GM23338 (cell line): ENCODE measurements at regions not wholly inside any gene's neighbourhood (a gene's known extent, or its start where the extent isn't known, plus 50 kb on each side); places are given as distances from the start of the nearest gene placed in this dataset.

Experiments
- EZH2 ChIP-seq: fragments of 200-600 bp; sonication (generic); IDR thresholded peaks from one replicate; pipeline ENCODE4 v1.8.0; 2017; ENCODE audit warnings: antibody characterized with exemption, mild to moderate bottlenecking, low read depth; ENCODE audit not compliant: unreplicated experiment
- EZH2phosphoT487 ChIP-seq: fragments of 200-600 bp; sonication (generic); IDR thresholded peaks from one replicate; pipeline ENCODE4 v1.8.1; 2018; ENCODE audit warnings: antibody characterized with exemption; ENCODE audit not compliant: unreplicated experiment
- JUNB ChIP-seq: IDR thresholded peaks from one replicate; pipeline ENCODE4 v1.6.1; 2016; ENCODE audit warnings: antibody characterized with exemption; ENCODE audit not compliant: unreplicated experiment
- POLR2AphosphoS5 ChIP-seq: IDR thresholded peaks from 2 replicates; pipeline ENCODE4 v1.6.1; 2016; ENCODE audit warnings: antibody characterized with exemption, low read depth
- TF ChIP-seq, protein P1 (sequence below), 2 experiments: fragments of 200-600 bp in 1 of 2; sonication (generic) in 1 of 2; conservative IDR thresholded peaks; 2 replicates each; pipeline versions ENCODE4 v1.5.1 to v1.6.1; 2016 to 2017; ENCODE audit warnings: antibody characterized with exemption in 2 of 2, low read depth in 2 of 2, mild to moderate bottlenecking in 2 of 2, moderate library complexity in 1 of 2
- TF ChIP-seq, protein P2 (sequence below): fragments of 250-450 bp; sonication (Bioruptor Pico); IDR thresholded peaks from 2 replicates; pipeline ENCODE4 v1.5.0; 2020; ENCODE audit warnings: mild to moderate bottlenecking, moderate library complexity
- TF ChIP-seq, protein P3 (sequence below): IDR thresholded peaks from 2 replicates; pipeline ENCODE4 v1.6.1; 2016; ENCODE audit warnings: antibody characterized with exemption

DNA sequence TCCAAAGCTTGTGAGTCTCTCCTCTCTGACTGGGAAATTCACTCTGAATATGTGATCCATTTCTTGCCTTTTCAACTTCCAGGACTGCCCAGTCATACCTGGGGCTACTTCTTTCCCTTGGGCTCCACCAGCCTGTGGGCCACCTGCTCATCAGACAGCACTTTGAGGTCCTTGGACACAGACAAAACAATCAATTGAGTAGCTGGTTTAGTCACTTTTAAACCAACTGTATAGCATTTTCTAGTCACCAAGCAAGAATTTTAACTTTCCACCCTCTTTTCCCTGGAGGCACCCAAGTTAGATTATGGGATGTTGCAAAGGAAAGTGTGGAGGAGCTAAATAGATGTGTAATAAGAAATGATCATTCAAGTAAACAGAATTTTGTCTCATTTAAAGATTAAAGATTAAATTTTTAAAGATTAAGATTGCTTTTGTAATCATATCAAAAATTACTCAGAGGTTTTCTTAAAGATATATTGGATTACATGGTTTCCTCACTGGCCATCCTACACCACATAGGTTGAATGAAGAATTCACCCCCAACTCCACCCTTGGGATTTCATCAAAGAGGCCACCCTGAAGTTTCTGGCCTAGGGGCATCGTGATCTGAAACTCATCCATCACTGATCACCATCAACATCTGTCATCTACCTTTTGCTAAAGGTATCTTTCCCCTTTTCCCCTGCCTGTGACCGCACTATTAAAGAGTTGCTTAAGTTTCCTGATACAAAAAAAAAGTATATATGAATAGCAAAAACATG, 219.2 kb upstream of the NR5A2 start:
- no peak for TF ChIP-seq POLR2AphosphoS5
- TF ChIP-seq, protein P1, sequence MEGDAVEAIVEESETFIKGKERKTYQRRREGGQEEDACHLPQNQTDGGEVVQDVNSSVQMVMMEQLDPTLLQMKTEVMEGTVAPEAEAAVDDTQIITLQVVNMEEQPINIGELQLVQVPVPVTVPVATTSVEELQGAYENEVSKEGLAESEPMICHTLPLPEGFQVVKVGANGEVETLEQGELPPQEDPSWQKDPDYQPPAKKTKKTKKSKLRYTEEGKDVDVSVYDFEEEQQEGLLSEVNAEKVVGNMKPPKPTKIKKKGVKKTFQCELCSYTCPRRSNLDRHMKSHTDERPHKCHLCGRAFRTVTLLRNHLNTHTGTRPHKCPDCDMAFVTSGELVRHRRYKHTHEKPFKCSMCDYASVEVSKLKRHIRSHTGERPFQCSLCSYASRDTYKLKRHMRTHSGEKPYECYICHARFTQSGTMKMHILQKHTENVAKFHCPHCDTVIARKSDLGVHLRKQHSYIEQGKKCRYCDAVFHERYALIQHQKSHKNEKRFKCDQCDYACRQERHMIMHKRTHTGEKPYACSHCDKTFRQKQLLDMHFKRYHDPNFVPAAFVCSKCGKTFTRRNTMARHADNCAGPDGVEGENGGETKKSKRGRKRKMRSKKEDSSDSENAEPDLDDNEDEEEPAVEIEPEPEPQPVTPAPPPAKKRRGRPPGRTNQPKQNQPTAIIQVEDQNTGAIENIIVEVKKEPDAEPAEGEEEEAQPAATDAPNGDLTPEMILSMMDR (conservative IDR thresholded peaks at IDR 0.05; ENCODE audit: low read depth in 2 of 2), result no peak
- TF ChIP-seq, protein P2, sequence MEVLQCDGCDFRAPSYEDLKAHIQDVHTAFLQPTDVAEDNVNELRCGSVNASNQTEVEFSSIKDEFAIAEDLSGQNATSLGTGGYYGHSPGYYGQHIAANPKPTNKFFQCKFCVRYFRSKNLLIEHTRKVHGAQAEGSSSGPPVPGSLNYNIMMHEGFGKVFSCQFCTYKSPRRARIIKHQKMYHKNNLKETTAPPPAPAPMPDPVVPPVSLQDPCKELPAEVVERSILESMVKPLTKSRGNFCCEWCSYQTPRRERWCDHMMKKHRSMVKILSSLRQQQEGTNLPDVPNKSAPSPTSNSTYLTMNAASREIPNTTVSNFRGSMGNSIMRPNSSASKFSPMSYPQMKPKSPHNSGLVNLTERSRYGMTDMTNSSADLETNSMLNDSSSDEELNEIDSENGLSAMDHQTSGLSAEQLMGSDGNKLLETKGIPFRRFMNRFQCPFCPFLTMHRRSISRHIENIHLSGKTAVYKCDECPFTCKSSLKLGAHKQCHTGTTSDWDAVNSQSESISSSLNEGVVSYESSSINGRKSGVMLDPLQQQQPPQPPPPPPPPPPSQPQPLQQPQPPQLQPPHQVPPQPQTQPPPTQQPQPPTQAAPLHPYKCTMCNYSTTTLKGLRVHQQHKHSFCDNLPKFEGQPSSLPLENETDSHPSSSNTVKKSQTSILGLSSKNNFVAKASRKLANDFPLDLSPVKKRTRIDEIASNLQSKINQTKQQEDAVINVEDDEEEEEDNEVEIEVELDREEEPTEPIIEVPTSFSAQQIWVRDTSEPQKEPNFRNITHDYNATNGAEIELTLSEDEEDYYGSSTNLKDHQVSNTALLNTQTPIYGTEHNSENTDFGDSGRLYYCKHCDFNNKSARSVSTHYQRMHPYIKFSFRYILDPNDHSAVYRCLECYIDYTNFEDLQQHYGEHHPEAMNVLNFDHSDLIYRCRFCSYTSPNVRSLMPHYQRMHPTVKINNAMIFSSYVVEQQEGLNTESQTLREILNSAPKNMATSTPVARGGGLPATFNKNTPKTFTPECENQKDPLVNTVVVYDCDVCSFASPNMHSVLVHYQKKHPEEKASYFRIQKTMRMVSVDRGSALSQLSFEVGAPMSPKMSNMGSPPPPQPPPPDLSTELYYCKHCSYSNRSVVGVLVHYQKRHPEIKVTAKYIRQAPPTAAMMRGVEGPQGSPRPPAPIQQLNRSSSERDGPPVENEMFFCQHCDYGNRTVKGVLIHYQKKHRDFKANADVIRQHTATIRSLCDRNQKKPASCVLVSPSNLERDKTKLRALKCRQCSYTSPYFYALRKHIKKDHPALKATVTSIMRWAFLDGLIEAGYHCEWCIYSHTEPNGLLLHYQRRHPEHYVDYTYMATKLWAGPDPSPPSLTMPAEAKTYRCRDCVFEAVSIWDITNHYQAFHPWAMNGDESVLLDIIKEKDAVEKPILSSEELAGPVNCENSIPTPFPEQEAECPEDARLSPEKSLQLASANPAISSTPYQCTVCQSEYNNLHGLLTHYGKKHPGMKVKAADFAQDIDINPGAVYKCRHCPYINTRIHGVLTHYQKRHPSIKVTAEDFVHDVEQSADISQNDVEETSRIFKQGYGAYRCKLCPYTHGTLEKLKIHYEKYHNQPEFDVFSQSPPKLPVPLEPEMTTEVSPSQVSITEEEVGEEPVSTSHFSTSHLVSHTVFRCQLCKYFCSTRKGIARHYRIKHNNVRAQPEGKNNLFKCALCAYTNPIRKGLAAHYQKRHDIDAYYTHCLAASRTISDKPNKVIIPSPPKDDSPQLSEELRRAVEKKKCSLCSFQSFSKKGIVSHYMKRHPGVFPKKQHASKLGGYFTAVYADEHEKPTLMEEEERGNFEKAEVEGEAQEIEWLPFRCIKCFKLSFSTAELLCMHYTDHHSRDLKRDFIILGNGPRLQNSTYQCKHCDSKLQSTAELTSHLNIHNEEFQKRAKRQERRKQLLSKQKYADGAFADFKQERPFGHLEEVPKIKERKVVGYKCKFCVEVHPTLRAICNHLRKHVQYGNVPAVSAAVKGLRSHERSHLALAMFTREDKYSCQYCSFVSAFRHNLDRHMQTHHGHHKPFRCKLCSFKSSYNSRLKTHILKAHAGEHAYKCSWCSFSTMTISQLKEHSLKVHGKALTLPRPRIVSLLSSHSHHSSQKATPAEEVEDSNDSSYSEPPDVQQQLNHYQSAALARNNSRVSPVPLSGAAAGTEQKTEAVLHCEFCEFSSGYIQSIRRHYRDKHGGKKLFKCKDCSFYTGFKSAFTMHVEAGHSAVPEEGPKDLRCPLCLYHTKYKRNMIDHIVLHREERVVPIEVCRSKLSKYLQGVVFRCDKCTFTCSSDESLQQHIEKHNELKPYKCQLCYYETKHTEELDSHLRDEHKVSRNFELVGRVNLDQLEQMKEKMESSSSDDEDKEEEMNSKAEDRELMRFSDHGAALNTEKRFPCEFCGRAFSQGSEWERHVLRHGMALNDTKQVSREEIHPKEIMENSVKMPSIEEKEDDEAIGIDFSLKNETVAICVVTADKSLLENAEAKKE (CRISPR knock-in tag), result no peak
- no peak for TF ChIP-seq EZH2phosphoT487
- no peak for TF ChIP-seq JUNB
- TF ChIP-seq EZH2, result no peak
- TF ChIP-seq, protein P3, sequence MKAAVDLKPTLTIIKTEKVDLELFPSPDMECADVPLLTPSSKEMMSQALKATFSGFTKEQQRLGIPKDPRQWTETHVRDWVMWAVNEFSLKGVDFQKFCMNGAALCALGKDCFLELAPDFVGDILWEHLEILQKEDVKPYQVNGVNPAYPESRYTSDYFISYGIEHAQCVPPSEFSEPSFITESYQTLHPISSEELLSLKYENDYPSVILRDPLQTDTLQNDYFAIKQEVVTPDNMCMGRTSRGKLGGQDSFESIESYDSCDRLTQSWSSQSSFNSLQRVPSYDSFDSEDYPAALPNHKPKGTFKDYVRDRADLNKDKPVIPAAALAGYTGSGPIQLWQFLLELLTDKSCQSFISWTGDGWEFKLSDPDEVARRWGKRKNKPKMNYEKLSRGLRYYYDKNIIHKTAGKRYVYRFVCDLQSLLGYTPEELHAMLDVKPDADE, result no peak
